Suprapubic skin (tissue), 4 donors: ENCODE measurements at regions not wholly inside any gene's neighbourhood (a gene's known extent, or its start where the extent isn't known, plus 50 kb on each side); places are given as distances from the start of the nearest gene placed in this dataset.

Experiments
- DNase-seq, 2 donors: peaks; one replicate each; pipeline ENCODE4 v3.0.0-alpha.2; 2019; ENCODE audit warnings: low spot score in 2 of 2
- H3K27ac ChIP-seq: fragments of 200-600 bp; sonication (generic); one replicate; pipeline ENCODE4 v1.5.1; 2019
- H3K27me3 ChIP-seq: fragments of 200-600 bp; sonication (generic); one replicate; pipeline ENCODE4 v1.5.1; 2019
- H3K36me3 ChIP-seq: fragments of 200-600 bp; sonication (generic); one replicate; pipeline ENCODE4 v1.5.1; 2019
- H3K4me1 ChIP-seq: fragments of 200-600 bp; sonication (generic); one replicate; pipeline ENCODE4 v1.5.1; 2019
- H3K4me3 ChIP-seq: fragments of 200-600 bp; sonication (generic); one replicate; pipeline ENCODE4 v1.5.1; 2019; ENCODE audit warnings: mild to moderate bottlenecking
- H3K9me3 ChIP-seq: fragments of 200-600 bp; sonication (generic); one replicate; pipeline ENCODE4 v1.5.1; 2019
- EP300 ChIP-seq: sonication (generic); formaldehyde crosslinking; IDR thresholded peaks from one replicate; pipeline ENCODE4 v1.6.1; 2017; ENCODE audit warnings: antibody characterized with exemption
- POLR2A ChIP-seq, 2 donors: fragments of 450-650 bp; IDR thresholded peaks; one replicate each; pipeline ENCODE4 v1.6.1; 2017; ENCODE audit warnings: antibody characterized with exemption in 2 of 2, mild to moderate bottlenecking in 2 of 2, moderate library complexity in 2 of 2
- POLR2AphosphoS5 ChIP-seq, 3 donors: sonication (generic); formaldehyde crosslinking; IDR thresholded peaks; one replicate each; pipeline ENCODE4 v1.6.1; 2017; ENCODE audit warnings: antibody characterized with exemption in 3 of 3
- WGBS: methylation state at CpG from one replicate; pipeline ENCODE4 v1.1.5; 2018; 5-methylcytosine and 5-hydroxymethylcytosine counted together
- TF ChIP-seq, protein P1 (sequence below), 2 donors: fragments of 200-600 bp in 1 of 2; fragments of 450-650 bp in 1 of 2; sonication (generic) in 1 of 2; IDR thresholded peaks; one replicate each; pipeline ENCODE4 v1.5.1; 2016 to 2019; ENCODE audit warnings: antibody characterized with exemption in 2 of 2, mild to moderate bottlenecking in 1 of 2, moderate library complexity in 1 of 2

DNA sequence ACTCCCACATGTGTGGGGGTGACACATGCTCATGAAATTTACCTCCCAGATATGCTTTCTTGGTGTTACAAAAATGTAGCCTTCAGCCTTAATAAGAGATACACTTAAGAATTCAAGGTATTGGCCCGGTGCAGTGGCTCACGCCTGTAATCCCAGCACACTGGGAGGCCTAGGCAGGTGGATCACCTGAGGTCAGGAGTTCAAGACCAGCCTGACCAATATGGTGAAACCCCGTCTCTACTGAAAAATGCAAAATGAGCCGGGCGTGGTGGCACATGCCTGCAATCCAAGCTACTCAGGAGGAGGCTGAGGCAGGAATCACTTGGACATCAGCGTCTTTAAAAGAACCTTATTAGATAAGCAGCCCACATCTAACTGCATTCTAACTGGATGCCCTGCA lies 614.3 kb upstream of the CDH4 start:
- Histone ChIP-seq H3K4me3 (no peak overlapping the region), H3K4me1 (no peaks in the 10 kb centered on the region), H3K27ac (no peak overlapping the region), H3K27me3 (no peaks in the 10 kb centered on the region), H3K36me3 (no peaks in the 10 kb centered on the region), H3K9me3 (no peaks in the 10 kb centered on the region)
- WGBS: 72% methylated on average over 3 of the region's 6 CpGs
- DNase-seq: no peak
- TF ChIP-seq, protein P1, sequence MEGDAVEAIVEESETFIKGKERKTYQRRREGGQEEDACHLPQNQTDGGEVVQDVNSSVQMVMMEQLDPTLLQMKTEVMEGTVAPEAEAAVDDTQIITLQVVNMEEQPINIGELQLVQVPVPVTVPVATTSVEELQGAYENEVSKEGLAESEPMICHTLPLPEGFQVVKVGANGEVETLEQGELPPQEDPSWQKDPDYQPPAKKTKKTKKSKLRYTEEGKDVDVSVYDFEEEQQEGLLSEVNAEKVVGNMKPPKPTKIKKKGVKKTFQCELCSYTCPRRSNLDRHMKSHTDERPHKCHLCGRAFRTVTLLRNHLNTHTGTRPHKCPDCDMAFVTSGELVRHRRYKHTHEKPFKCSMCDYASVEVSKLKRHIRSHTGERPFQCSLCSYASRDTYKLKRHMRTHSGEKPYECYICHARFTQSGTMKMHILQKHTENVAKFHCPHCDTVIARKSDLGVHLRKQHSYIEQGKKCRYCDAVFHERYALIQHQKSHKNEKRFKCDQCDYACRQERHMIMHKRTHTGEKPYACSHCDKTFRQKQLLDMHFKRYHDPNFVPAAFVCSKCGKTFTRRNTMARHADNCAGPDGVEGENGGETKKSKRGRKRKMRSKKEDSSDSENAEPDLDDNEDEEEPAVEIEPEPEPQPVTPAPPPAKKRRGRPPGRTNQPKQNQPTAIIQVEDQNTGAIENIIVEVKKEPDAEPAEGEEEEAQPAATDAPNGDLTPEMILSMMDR (IDR thresholded peaks at IDR 0.05): no peak
- TF ChIP-seq EP300: no peak

DNA sequence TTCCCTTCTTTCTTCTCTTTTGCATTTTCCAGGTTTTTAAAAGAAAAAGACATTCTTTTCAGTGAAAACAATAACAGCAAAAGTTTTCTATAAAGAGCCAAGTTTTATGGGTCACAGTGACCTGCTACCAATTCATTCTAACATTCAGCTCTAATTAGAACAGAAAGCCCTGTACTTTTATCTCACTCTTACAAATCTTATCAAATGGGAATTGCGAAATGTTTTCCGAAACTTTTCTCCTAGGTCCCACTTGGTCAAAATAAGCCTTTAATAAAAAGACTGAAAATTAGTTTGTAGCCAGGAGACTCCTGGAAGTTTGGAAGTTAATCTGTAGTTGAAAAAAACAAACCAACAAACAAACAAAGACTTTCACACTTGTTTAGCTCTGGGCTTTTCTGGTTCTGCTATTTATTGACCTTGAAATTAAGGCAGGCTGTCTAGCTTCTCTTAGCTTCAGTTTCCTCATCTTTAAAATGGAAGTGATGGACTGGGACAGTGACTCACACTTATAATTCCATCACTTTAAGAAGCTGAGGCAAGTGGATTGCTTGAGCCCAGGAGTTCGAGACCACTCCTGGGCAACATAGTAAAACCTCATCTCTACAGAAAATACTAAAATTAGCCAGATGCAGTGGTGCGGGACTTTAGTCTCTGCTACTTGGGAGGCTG lies 613.5 kb upstream of the CDH4 start:
- 84% methylated on average over 4 of the region's 4 CpGs for WGBS
- Histone ChIP-seq H3K27ac (no peak overlapping the region), H3K4me1 (no peaks in the 10 kb centered on the region), H3K9me3 (no peaks in the 10 kb centered on the region), H3K4me3 (no peak overlapping the region), H3K27me3 (no peaks in the 10 kb centered on the region), H3K36me3 (no peaks in the 10 kb centered on the region)
- no peak for DNase-seq
- TF ChIP-seq POLR2A (IDR thresholded peaks at IDR 0.05): no peak
- TF ChIP-seq, protein P1 (IDR thresholded peaks at IDR 0.05): no peak
- TF ChIP-seq EP300: no peak
- TF ChIP-seq POLR2AphosphoS5 (IDR thresholded peaks at IDR 0.05): no peak

DNA sequence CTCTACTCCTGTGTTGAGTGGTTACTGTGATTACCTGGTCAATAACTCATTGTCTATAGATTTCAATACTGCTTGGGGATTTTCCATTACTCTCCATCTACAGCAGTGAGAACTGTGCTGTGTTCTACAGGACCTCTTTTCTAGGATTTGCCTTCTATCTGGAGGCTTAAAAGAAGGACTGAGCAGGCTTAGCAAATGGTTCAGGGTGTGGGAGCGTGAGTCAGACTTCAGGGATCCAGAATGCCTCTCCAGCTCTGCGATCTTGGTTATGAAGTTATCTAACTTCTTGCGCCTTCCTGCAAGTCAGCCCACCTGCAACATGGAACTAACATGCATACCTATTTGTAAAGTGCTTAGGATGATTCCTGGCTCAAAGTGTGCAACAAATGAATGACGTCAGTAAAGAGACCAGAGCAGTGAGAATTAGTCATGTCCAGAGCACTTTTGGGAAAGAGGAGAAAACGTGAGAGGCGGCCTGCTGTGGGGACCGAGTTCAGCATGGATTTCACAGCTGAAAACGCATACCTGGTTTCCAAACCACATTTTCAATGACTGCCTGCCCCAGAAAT lies 610.1 kb upstream of the CDH4 start:
- WGBS: 91% methylated on average over 8 of the region's 8 CpGs
- Histone ChIP-seq H3K27me3 (peaks cover 5% of the 10 kb centered on the region), H3K4me3 (no peak overlapping the region), H3K36me3 (no peaks in the 10 kb centered on the region), H3K27ac (no peak overlapping the region), H3K4me1 (no peaks in the 10 kb centered on the region), H3K9me3 (no peaks in the 10 kb centered on the region)
- TF ChIP-seq POLR2AphosphoS5 (IDR thresholded peaks at IDR 0.05): no peak
- no peak for TF ChIP-seq EP300
- TF ChIP-seq POLR2A (IDR thresholded peaks at IDR 0.05): no peak
- TF ChIP-seq, protein P1 (IDR thresholded peaks at IDR 0.05): no peak
- DNase-seq: no peak

DNA sequence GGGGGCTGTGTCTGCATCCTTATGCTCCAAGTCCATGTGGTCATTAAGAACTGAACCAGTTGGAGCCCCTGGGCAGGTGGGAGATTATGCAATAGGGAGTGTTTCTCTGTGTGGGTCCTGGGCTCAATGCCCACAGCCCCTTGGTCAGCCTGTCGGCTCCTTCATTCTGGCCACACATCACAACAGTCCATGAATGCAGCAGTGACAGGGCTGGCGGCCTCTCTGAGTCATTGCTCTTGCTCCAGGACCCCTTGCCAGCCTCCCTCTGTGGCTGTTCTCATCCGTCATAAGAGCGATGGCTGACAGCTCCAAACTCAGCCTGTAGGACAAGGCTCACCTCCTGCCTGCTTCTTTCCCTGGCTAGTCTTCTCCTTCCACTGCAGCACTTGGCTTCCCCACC lies 609.5 kb upstream of the CDH4 start:
- no peak for DNase-seq
- peaks cover 5% of the 10 kb centered on the region for H3K27me3 ChIP-seq
- no peak for TF ChIP-seq EP300
- no peaks in the 10 kb centered on the region for H3K9me3 ChIP-seq
- H3K4me3 ChIP-seq: no peak overlapping the region
- no peaks in the 10 kb centered on the region for H3K4me1 ChIP-seq
- WGBS: no CpG with 5 or more reads among the region's 4 CpGs
- no peak overlapping the region for H3K27ac ChIP-seq
- no peaks in the 10 kb centered on the region for H3K36me3 ChIP-seq

DNA sequence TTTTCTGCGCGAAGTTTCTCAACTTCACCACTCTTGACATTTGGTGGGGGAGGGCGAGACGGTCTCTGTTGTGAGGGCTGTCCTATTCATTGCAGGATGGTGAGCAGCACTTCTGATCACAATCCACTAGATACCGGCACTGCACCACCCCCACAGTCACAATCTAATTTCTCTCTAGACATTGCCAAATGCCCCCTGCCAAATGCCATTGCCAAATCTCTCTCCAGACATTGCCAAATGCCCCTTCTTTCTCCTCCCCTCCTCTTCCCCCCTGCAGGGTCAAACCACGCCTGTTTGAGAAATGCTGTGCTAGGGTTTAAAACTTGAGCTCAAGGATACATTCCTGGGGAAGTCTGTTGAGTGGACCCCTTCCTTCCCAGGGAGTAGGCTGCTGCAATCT lies 603.5 kb upstream of the CDH4 start:
- 77% methylated on average over 6 of the region's 6 CpGs for WGBS
- no peak for DNase-seq
- no peak overlapping the region for H3K27ac ChIP-seq
- no peaks in the 10 kb centered on the region for H3K36me3 ChIP-seq
- H3K27me3 ChIP-seq: peaks cover 7% of the 10 kb centered on the region
- H3K9me3 ChIP-seq: no peaks in the 10 kb centered on the region
- no peak for TF ChIP-seq POLR2A (IDR thresholded peaks at IDR 0.05)
- TF ChIP-seq POLR2AphosphoS5 (IDR thresholded peaks at IDR 0.05): no peak
- no peak for TF ChIP-seq EP300
- TF ChIP-seq, protein P1 (IDR thresholded peaks at IDR 0.05): no peak
- H3K4me3 ChIP-seq: no peak overlapping the region
- H3K4me1 ChIP-seq: no peaks in the 10 kb centered on the region

DNA sequence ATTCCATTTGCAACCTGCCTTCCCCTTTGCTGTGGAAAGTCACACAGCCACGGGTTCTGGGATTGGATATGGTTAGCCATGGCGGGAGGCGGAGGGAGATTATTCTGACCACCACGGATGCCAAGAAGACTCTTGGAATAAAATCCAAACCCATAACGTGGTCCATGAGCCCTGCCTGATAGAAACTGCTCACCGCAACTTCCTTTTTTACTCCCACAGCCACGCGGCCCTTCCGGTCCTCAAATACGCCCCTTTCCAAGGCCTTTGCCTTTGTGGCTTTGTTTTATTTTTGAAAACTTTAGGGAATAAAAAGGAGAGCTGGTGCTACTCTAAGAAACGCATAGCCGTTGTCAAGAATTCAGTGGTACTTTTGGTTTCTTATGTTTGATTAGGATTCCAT lies 602.5 kb upstream of the CDH4 start:
- TF ChIP-seq, protein P1 (IDR thresholded peaks at IDR 0.05): no peak
- TF ChIP-seq POLR2AphosphoS5 (IDR thresholded peaks at IDR 0.05): no peak
- TF ChIP-seq EP300: no peak
- H3K27me3 ChIP-seq: peaks cover 7% of the 10 kb centered on the region
- 89% methylated on average over 12 of the region's 12 CpGs for WGBS
- no peak overlapping the region for H3K27ac ChIP-seq
- H3K4me3 ChIP-seq: no peak overlapping the region
- H3K4me1 ChIP-seq: no peaks in the 10 kb centered on the region
- H3K36me3 ChIP-seq: no peaks in the 10 kb centered on the region
- DNase-seq: no peak
- H3K9me3 ChIP-seq: no peaks in the 10 kb centered on the region
